Right lobe of liver (tissue), 6 donors: ENCODE measurements at regions not wholly inside any gene's neighbourhood (a gene's known extent, or its start where the extent isn't known, plus 50 kb on each side); places are given as distances from the start of the nearest gene placed in this dataset.
"Not testable (repeated sequence)": the region's sequence is repeated elsewhere in the genome, so short reads cannot be mapped to it uniquely, and the experiment has no call there.

ENCODE experiments used
- ATAC-seq, 4 donors: fragments of 200-7000 bp; cut with Tn5 transposase; one replicate each; pipeline ENCODE4 v1.9.1; 2020; ENCODE audit warnings: mild to moderate bottlenecking in 4 of 4, moderate library complexity in 4 of 4
- DNase-seq, 3 donors: peaks; one replicate each; pipeline ENCODE4 v3.0.0-alpha.2; 2020
- H3K27ac ChIP-seq, 3 donors: fragments of 200-600 bp; one replicate each; pipeline ENCODE4 v1.8.0; 2022
- H3K27me3 ChIP-seq, 2 donors: fragments of 200-600 bp; one replicate each; pipeline ENCODE4 v1.8.0; 2022
- H3K36me3 ChIP-seq, 4 donors: fragments of 200-600 bp; sonication (generic) in 1 of 4; one replicate each; pipeline versions ENCODE4 v1.5.1 to v1.8.0; 2017 to 2022; ENCODE audit warnings: control low read depth in 1 of 4
- H3K4me1 ChIP-seq, 4 donors: fragments of 200-600 bp; sonication (generic) in 1 of 4; one replicate each; pipeline versions ENCODE4 v1.5.1 to v1.8.0; 2017 to 2022; ENCODE audit warnings: control low read depth in 1 of 4
- H3K4me3 ChIP-seq, 3 donors: fragments of 200-600 bp; one replicate each; pipeline ENCODE4 v1.8.0; 2022
- H3K9me3 ChIP-seq, 4 donors: fragments of 200-600 bp; sonication (generic) in 1 of 4; one replicate each; pipeline versions ENCODE4 v1.5.1 to v1.8.0; 2017 to 2022; ENCODE audit warnings: control low read depth in 1 of 4
- CTCF ChIP-seq, 4 donors: fragments of 200-600 bp in 3 of 4; fragments of 450-650 bp in 1 of 4; IDR thresholded peaks; one replicate each; pipeline versions ENCODE4 v1.5.1 to v1.8.0; 2016 to 2022; ENCODE audit warnings: antibody characterized with exemption in 4 of 4, mild to moderate bottlenecking in 2 of 4
- POLR2A ChIP-seq: fragments of 450-650 bp; IDR thresholded peaks from one replicate; pipeline ENCODE4 v1.6.1; 2017; ENCODE audit warnings: antibody characterized with exemption, mild to moderate bottlenecking
- WGBS: methylation state at CpG from one replicate; pipeline ENCODE4 v1.1.6; 2018; ENCODE audit warnings: low coverage, low lambda C conversion rate; ENCODE audit not compliant: insufficient coverage; ENCODE audit errors: missing lambda C conversion rate; 5-methylcytosine and 5-hydroxymethylcytosine counted together
- intact Hi-C, 2 donors: fragments of 100-400 bp; cut with DNase I; formaldehyde crosslinking; loops; one replicate each; pipeline versions ENCODE4 v1.11.2 to v1.14.1; 2022
- donor health status: DM: no; HTN: yes; CAD: no.
- donor health status: DM: no; HTN: no; CAD: no.
- donor health status: DM: no; HTN: no; CAD: no.
- donor health status: DM: no; HTN: yes; CAD: no.
- donor health status: DM: no; HTN: yes; CAD: no.

GRCh38 chr13:33679658-33680012, 138.3 kb upstream of the RFC3 start:
- ATAC-seq (no peak), DNase-seq (no peak)
- peaks cover 0 to 44% (median 15%) of the 10 kb centered on the region in 4 donors for H3K4me1 ChIP-seq
- 39% methylated on average over 1 of the region's 1 CpG for WGBS
- TF ChIP-seq POLR2A: no peak
- no peak for TF ChIP-seq CTCF (IDR thresholded peaks at IDR 0.05)
- peak overlapping the region; percentile 63 to 74 (median 73) for H3K27ac ChIP-seq
- H3K27me3 ChIP-seq: no peaks in the 10 kb centered on the region
- H3K36me3 ChIP-seq: no peaks in the 10 kb centered on the region
- intact Hi-C loops: no loop called here
- no peaks in the 10 kb centered on the region for H3K9me3 ChIP-seq
- H3K4me3 ChIP-seq: peak overlapping the region in 2 of 3 donors; percentile 37 to 47

DNA sequence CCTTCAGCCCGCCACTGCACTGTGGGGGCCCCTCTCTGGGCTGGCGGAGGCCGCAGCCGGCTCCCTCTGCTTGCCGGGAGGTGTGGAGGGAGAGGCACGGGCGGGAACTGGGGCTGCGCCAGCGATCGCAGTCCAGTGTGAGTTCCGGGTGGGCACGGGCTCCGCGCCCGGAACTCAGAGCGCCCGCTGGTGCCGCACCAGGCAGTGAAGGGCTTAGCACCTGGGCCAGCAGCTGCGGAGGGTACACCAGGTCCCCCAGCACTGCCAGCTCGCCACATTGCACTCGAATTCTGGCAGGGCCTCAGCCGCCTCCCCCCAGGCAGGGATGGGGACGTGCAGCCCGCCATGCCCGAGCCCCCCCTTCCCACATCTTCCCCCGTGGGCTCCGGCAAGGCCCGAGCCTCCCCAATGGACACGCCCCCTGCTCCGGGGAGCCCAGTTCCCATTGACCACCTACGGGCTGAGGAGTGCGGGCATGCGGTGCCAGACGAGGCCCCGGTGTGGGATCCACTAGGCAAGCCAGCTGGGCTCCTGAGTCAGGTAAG, 135.9 kb upstream of the RFC3 start:
- DNase-seq: no peak

GRCh38 chr13:33682646-33683045, 135.3 kb upstream of the RFC3 start:
- H3K4me1 ChIP-seq: peaks cover 0 to 27% (median 8%) of the 10 kb centered on the region in 4 donors
- H3K9me3 ChIP-seq, H3K4me3 ChIP-seq, ATAC-seq, intact Hi-C loops, DNase-seq, H3K27me3 ChIP-seq, H3K27ac ChIP-seq, H3K36me3 ChIP-seq: not testable (repeated sequence)
- 60% methylated on average over 3 of the region's 5 CpGs for WGBS

More for the DNA sequence above, 135.9 kb upstream of the RFC3 start:
- intact Hi-C loops: no loop called here
- Histone ChIP-seq H3K27me3 (no peaks in the 10 kb centered on the region), H3K4me3 (no peak overlapping the region), H3K4me1 (peaks cover 0 to 32% (median 10%) of the 10 kb centered on the region in 4 donors), H3K9me3 (no peaks in the 10 kb centered on the region), H3K27ac (no peak overlapping the region), H3K36me3 (no peaks in the 10 kb centered on the region)
- TF ChIP-seq CTCF (IDR thresholded peaks at IDR 0.05): no peak
- TF ChIP-seq POLR2A: no peak
- no peak for ATAC-seq
- no CpG with 5 or more reads among the region's 35 CpGs for WGBS

DNA sequence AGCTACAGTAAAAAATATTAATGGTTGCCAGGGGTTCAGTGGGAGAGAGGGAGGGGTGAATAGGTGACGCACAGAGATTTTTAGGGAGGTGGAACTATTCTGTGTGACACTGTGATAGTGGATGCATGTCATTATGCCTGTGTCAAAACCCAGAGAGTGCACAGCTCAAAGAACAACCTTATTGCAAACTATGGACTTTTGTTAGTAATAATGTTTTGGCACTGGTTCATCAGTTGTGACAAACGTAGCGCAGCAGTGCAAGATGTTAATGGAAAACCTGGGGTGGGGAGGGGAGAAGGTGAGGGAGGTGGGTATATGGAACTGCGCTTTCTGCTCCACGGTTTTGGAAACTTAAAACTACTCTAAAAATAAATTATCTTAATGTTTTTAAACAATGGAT, 134.6 kb upstream of the RFC3 start:
- H3K27me3 ChIP-seq: no peaks in the 10 kb centered on the region
- intact Hi-C loops: no loop called here
- TF ChIP-seq POLR2A (no peak), CTCF (IDR thresholded peaks at IDR 0.05) (no peak)
- no peak overlapping the region for H3K4me3 ChIP-seq
- ATAC-seq (no peak), DNase-seq (no peak)
- H3K4me1 ChIP-seq: peaks cover 0 to 19% (median 4%) of the 10 kb centered on the region in 4 donors
- H3K27ac ChIP-seq: no peak overlapping the region
- 66% methylated on average over 5 of the region's 5 CpGs for WGBS
- H3K36me3 ChIP-seq: no peaks in the 10 kb centered on the region
- H3K9me3 ChIP-seq: no peaks in the 10 kb centered on the region

DNA sequence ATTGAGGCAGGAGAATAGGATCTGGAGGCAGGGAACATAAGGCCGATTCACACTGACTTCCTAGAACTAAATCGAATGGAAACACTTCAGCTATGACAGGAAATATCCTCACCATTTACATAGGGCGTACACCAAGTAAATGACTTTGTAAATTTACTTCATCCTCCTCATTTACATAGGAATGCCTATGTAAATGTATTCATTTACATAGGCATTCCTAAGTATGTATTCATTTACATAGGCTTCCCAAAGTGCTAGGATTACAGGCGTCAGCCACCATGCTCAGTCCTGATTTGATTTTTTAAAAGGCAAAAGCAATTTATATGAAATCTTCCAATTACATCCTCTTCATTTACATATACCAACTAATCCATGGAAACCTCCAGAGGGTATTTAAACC, 133.1 kb upstream of the RFC3 start:
- ATAC-seq (no peak), DNase-seq (no peak)
- H3K9me3 ChIP-seq: no peaks in the 10 kb centered on the region
- TF ChIP-seq POLR2A: no peak
- TF ChIP-seq CTCF (IDR thresholded peaks at IDR 0.05): no peak
- peaks cover 0 to 7% (median 0%) of the 10 kb centered on the region in 4 donors for H3K4me1 ChIP-seq
- no peaks in the 10 kb centered on the region for H3K27me3 ChIP-seq
- H3K4me3 ChIP-seq: no peak overlapping the region
- intact Hi-C loops: no loop called here
- WGBS: 73% methylated on average over 4 of the region's 4 CpGs
- no peaks in the 10 kb centered on the region for H3K36me3 ChIP-seq
- H3K27ac ChIP-seq: no peak overlapping the region
